Ammon's horn (tissue), 1 donor: ENCODE measurements at regions not wholly inside any gene's neighbourhood (a gene's known extent, or its start where the extent isn't known, plus 50 kb on each side); places are given as distances from the start of the nearest gene placed in this dataset.

ENCODE experiments used
- DNase-seq: peaks from one replicate; pipeline ENCODE4 v3.0.0-alpha.2; 2016; ENCODE audit warnings: low spot score

GRCh38 chr3:34294240-34294639 lies 495.8 kb downstream of the PDCD6IP start:
- DNase-seq: no peak

- DNase-seq: no peak
Measured at GRCh38 chr3:34296796-34297195, 498.4 kb downstream of the PDCD6IP start.

DNA sequence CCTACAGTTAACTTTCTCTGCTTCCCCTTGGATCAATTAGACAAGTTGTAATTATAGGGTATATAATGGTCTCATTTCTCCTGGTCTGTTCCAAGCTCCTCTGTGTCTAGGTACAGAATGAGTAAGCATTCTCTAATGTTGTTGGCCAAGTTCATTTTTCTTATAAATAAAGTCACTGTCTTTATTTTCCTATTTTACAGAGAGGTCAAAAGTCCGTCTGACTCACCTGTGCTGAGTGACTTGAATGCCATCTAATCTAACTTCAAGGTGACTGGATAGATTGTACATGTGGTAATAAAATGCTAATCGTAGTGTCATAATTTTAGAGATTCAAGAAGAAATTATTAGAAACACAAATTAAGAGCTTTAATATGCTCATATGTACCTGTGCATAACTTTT lies 500.2 kb downstream of the PDCD6IP start:
- DNase-seq: no peak

- no peak for DNase-seq
Measured at GRCh38 chr3:34300621-34301020, 502.2 kb downstream of the PDCD6IP start.

GRCh38 chr3:34301313-34301712 lies 502.9 kb downstream of the PDCD6IP start:
- no peak for DNase-seq

GRCh38 chr3:34305266-34305665 lies 506.8 kb downstream of the PDCD6IP start:
- no peak for DNase-seq

- no peak for DNase-seq
Measured at GRCh38 chr3:34312684-34313083, 514.3 kb downstream of the PDCD6IP start.

DNA sequence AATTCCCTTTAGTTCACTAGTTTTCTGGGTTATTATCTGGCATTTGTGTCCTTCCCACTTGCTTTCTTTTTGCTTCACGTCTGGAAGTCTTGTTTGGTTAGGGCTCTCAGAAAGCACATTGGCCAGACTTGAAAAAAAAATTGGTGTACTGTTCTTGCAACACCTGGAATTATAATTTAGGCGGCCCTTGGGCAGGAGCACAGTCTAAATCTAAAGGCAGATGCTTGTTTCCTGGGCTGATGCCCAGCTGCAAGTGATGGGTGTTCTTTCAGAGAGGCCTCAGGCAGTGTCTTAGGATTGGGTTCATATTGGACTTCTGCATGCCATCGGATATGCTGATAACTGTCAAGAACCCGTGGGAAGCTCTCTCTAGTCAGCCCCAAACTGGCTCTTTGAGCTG lies 521.5 kb downstream of the PDCD6IP start:
- no peak for DNase-seq

GRCh38 chr3:34323517-34323916 lies 525.1 kb downstream of the PDCD6IP start:
- no peak for DNase-seq

DNA sequence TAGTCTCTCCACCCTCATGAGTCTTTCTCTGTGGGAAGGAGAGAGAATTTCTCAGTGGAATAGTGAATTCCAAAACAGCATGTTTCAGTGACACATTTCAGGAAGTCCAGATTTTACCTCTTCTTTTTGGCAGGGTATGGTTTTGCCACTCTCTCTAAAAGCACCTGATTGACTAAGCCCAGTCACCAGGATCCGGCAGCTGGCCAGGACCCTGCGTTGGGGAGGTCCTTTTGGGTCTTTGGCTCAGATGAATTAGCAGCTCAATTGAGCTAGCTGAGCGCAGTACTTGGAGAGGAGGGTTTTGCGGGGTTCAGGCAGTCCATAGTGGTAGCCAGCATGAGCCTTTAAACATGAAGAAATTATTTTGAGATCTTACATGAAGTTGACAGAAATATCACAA lies 548.2 kb downstream of the PDCD6IP start:
- DNase-seq: no peak

- DNase-seq: peak; percentile 55
Measured at GRCh38 chr3:34351882-34352777, 553.7 kb downstream of the PDCD6IP start.

GRCh38 chr3:34352778-34353331 lies 554.4 kb downstream of the PDCD6IP start:
- no peak for DNase-seq

- DNase-seq: no peak
Measured at GRCh38 chr3:34357461-34357860, 559.0 kb downstream of the PDCD6IP start.

DNA sequence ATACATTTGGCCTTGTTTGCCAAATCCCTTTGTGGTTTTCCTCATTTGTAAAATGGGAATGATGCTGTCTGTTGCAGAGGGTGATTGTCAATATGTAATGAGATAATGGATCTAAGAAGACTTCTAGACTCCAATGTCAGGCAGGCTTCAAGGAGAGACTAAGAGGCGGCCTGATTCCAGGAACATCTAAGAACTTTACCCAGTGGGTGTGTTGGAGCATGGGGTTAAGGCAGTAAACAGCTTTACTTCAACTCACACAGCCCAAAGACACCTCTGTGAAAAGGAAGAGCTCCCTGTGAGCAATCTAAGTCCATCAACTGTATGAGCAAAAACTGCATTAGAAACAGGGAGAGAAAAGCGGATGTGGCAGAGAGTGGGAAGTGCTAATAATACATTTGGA lies 560.6 kb downstream of the PDCD6IP start:
- DNase-seq: no peak

GRCh38 chr3:34360713-34361112 lies 562.3 kb downstream of the PDCD6IP start:
- no peak for DNase-seq

GRCh38 chr3:34361921-34362320 lies 563.5 kb downstream of the PDCD6IP start:
- peak; percentile 58 for DNase-seq

DNA sequence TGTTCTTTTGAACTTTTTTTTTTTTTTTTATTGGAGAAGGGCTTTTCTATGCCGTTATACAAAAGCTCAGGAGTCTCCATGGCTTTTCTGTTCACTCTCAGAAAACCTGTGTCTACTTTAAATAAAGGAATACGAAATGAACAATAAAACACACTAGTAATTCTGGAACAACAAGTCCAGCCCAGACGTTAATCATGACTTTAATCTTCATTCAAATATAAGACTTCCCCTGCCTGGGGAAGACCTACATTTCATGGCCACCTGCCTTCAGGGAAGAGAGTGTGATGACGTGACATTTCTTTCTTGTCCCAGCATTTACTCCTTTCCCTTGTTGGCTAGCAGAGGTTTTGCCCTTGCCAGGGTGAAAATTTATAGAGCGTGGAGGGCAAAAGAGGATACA lies 564.5 kb downstream of the PDCD6IP start:
- no peak for DNase-seq

GRCh38 chr3:34363881-34364280 lies 565.5 kb downstream of the PDCD6IP start:
- DNase-seq: no peak

DNA sequence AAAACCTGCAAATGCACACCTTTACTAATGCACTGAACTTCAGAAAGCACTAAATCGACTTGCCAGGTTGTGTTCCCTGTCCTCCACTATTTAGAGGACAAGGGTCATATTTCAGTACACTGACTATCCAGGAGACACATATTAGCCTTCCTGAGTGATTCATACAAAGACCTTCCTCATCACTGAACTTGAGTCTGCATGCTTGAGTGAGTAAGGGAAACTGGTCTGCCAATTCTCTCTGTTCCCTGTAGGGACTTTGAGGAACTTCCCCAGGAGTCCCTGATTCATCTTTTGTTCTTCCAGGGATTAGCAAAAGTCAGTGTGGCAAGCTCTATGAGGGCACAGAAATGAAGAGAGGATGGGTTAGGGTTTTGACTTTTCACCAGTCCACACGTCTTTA lies 565.9 kb downstream of the PDCD6IP start:
- DNase-seq: no peak

GRCh38 chr3:34365231-34365630 lies 566.8 kb downstream of the PDCD6IP start:
- no peak for DNase-seq

DNA sequence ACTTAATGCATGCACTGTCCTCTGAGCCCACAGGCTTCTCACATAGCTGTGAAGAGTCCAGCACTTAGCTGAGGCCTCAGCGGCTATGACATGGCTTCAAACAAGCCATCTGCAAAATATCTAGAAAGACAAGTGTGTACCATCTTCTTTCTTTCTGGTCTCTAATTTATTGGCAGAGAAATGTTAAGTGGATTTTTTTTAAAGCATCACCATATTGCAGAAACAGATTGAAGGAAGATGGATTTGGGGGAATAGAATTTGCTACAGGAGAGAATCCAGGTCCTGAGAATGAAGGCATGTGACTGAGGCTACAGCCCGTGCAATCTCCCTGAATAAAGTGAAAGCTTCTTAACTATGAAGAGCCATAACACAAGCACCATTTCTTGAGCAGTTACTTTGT lies 567.3 kb downstream of the PDCD6IP start:
- no peak for DNase-seq

- no peak for DNase-seq
Measured at GRCh38 chr3:34367521-34367920, 569.1 kb downstream of the PDCD6IP start.

GRCh38 chr3:34374521-34374920 lies 576.1 kb downstream of the PDCD6IP start:
- DNase-seq: no peak

DNA sequence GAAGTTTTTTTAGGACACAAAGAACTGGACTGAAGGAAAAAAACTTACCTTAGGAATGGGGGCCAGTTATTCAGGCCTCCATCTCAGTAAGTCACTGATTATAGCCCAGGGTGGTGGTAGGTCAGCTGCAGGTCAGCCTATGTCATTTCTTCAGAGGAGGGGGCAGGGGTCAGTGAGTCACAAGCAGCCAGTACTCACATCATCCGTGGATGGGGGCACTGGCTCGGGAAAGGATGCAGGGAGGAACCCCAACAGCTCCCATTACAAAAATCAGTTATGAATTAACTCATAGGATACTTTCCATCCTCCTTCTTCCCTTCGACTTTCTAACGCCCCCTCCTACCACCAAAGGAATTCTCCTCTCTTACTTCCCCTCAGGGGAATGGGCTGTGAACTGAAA lies 578.3 kb downstream of the PDCD6IP start:
- DNase-seq: no peak
